WI38 (cell line): ENCODE measurements at regions not wholly inside any gene's neighbourhood (a gene's known extent, or its start where the extent isn't known, plus 50 kb on each side); places are given as distances from the start of the nearest gene placed in this dataset.

ENCODE experiments used
- H3K4me3 ChIP-seq: 2 replicates; pipeline ENCODE4 v1.5.1; 2011; ENCODE audit warnings: low read depth, mild to moderate bottlenecking, control low read depth, low read length
- CTCF ChIP-seq: IDR thresholded peaks from 2 replicates; pipeline ENCODE4 v1.5.1; 2012; ENCODE audit warnings: low read depth, mild to moderate bottlenecking, control low read depth, low read length

DNA sequence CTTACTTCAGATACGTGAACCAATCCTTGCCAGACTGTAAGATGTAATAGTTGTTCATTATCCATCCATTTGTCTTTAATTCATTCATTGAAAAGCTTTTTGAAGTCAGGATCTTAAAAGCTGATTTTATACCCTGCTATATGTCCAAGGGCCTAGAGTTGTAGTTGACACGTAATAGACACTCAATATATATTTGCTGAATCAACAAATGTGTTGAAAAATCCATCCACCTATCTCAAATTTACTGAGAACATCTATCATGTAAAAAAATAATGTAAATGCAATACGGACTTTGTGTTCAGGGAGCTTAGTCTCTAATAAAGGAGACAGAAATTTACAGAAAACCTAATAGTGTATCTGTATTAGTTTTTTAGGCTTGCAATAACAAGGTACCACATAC is 521.0 kb downstream of the METTL15 start:
- TF ChIP-seq CTCF: no peak
- H3K4me3 ChIP-seq: no peak overlapping the region

DNA sequence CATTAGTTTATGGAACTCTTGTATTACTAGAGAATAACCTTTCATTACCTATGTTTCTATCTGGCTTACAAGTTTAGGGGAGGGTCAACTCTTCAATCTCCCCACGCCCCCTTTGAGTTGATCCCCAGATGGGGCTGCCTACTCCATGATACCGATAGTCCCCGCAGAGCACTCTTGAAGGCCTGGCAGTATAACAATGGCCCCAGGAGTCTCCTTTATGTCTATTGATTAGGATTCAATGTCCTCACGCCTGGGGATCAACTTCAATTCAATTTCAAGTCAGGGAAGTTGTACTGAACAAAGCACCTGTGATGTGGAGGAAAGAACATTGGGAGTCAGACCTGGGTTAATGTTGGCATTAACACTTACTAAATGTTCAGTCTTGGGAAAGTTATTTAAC is 520.2 kb downstream of the METTL15 start:
- no peak for TF ChIP-seq CTCF
- H3K4me3 ChIP-seq: no peak overlapping the region

DNA sequence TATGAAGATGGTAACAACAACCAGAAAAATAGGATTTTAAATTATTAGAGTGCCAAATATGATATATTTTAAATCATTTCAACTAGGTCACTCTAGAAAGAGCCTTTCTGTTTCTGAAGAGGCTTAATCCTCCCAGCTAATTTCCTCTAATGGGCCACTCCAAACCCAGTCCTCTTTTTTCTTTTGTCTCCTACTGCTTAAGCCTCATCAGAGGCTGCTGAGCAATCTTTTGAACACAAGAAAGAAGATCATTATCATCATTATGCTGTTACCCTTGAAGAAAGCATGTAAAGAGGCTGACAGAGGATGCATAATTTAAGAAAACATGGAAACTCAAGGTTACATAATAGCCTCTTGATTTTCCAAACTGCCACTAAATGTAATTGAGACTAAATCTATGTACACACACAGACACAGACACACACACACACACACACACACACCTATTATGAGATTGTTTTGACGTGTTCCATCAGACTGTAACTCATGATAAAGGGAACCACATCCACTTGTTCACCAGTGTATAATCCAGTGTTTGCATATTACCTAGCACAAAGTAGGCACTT is 519.6 kb downstream of the METTL15 start:
- TF ChIP-seq CTCF: no peak
- H3K4me3 ChIP-seq: no peak overlapping the region

- TF ChIP-seq CTCF: no peak
- no peak overlapping the region for H3K4me3 ChIP-seq
Measured at GRCh38 chr11:28625532-28625931, 517.3 kb downstream of the METTL15 start.

GRCh38 chr11:28621753-28622152 is 513.6 kb downstream of the METTL15 start:
- TF ChIP-seq CTCF: no peak
- no peak overlapping the region for H3K4me3 ChIP-seq

DNA sequence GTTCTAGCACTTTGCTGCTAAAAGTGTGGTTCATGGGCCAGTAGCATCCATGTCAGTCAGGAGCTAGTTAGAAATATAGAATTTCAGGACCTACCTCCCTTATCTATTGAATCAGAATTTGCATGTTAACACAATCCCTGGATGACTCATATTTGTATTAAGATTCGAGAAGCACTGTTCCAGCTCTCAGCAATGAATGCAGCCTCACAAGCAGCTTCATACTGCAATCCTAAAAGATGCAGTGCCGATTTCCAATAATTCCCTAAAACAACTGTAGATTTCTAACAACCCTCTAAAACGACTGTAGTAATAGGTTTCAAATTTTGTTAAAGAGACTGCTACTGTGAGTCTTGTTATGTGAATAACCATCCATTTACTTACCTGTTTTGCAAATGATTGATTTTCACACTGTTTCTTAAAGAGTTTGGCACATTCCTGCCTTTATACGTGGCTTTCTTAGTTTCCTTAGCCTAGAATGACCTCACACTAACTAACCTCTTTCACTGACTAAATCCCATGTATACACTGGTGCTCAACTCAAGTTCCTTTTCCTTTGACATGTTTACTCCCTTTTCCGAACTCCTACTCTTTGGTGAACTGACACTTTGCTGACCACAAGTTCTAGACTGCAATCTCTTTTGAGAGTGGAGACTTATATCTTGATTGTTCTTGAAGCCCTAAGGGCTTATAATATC is 511.8 kb downstream of the METTL15 start:
- no peak for TF ChIP-seq CTCF
- no peak overlapping the region for H3K4me3 ChIP-seq

DNA sequence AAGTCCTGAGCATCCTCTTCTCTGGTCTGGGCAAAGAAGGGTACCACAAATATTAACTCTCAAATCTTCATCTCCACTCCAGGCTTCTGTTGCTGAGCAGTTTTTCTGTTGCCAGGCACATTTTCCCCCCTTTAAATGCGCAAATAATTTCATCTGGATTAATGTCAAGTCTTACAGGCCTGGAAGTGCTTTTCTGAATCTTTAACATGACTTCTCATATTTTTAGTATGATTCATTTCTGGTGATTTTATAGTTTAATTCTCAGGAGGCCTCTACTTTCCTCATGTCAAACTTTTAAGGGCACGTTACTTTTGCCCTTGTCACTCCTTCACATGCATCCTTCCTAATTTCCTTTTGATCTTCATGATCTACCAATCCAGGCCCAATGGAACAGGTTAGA is 510.2 kb downstream of the METTL15 start:
- no peak for TF ChIP-seq CTCF
- no peak overlapping the region for H3K4me3 ChIP-seq
